Esophagus squamous epithelium (tissue), 4 donors: ENCODE measurements at regions not wholly inside any gene's neighbourhood (a gene's known extent, or its start where the extent isn't known, plus 50 kb on each side); places are given as distances from the start of the nearest gene placed in this dataset.

Experiments used
- CTCF ChIP-seq, 6 experiments: fragments of 450-650 bp in 4 of 6; fragments of 200-600 bp in 2 of 6; sonication (generic) in 2 of 6; IDR thresholded peaks; one replicate each; pipeline ENCODE4 v1.5.1; 2016 to 2019; ENCODE audit warnings: antibody characterized with exemption in 6 of 6, mild to moderate bottlenecking in 4 of 6, moderate library complexity in 4 of 6
- POLR2A ChIP-seq, 4 donors: fragments of 450-650 bp; IDR thresholded peaks; one replicate each; pipeline ENCODE4 v1.6.1; 2017; ENCODE audit warnings: antibody characterized with exemption in 4 of 4, mild to moderate bottlenecking in 4 of 4, moderate library complexity in 3 of 4

DNA sequence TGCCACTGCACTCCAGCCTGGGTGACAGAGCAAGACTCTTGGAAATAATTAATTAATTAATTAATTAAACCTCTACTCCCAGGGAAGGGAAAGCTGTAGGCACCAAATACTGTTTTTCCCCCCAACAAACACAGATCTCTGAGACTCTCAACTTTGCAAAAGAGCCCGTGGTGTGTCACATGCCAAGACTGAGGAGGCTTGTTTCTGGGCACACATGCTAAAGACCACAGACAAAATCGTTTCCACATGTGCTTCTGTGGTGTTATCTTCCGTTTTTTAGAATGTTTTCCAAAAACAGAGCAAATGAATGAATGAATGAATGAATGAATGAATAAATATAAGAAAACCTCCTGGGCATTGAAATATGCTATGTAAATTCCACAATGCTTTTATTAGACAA is 55.6 kb upstream of the ATXN1 start:
- TF ChIP-seq CTCF (IDR thresholded peaks at IDR 0.05): no peak
- TF ChIP-seq POLR2A (IDR thresholded peaks at IDR 0.05): no peak
